ENCODE measurements at regions not wholly inside any gene's neighbourhood (a gene's known extent, or its start where the extent isn't known, plus 50 kb on each side); places are given as distances from the start of the nearest gene placed in this dataset.
"Not testable (repeated sequence)": the region's sequence is repeated elsewhere in the genome, so short reads cannot be mapped to it uniquely, and the experiment has no call there.

DNA sequence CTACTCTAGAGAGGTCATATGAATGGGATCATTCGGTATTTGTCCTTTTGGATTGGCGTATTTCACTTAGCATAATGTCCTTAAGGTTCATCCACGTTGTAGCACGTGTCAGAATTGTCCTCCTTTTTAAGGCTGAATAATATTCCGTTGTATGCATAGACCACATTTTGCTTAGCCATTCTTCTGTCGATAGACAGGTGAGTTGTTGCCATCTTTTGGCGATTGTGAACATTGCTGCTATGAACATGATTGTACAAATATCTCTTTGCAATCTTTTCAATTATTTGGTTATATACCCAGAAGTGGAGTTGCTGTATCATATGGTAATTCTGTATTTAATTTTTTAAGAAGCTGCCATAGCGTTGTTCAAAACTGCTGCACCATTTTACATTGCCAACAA is 52.4 kb upstream of the GOLGA8J start:
- no peak for DNase-seq (ENCODE audit: low read depth in 2 of 2)

DNA sequence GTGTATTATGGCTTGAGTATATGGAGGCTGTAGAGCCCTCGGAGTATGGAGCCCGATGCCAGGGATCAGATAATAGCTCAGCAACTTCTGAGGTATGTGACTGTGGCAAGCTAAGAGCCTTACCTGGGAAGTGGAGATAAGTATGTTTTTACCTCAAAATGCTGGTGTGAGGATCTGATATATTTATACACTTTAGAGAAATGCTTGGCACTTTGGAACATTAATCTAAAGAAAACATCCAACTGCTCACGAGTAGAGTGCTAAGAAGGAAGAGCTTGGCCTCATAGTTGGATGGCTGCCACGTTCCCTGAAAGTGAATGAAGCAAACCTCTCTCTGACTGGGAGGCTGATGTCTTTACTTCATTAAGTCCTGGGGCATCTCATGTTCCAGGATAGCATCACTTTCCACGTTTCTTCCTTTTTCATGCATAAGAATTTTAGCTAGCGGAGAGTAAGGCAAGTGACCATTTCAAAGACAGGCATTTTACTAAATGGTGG is 58.9 kb upstream of the GOLGA8J start:
- DNase-seq (ENCODE audit: low read depth in 2 of 2) = no peak

DNA sequence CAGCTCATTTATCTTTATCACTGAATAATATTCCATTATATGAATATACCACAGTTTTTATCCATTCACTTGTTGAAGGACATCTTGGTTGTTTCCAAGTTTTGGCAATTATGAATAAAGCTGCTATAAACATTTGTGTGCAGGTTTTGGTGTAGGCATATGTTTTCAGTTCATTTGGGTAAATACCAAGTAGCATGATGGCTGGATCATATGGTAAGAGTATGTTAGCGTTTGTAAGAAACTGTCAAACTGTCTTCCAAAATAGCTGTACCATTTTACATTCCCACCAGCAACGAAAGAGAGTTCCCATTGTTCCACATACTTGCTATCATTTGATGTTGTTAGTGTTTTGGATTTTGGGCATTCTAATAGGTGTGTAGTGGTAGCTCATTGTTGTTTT is 72.0 kb upstream of the GOLGA8J start:
- no peak for DNase-seq (ENCODE audit: low read depth in 2 of 2)

DNA sequence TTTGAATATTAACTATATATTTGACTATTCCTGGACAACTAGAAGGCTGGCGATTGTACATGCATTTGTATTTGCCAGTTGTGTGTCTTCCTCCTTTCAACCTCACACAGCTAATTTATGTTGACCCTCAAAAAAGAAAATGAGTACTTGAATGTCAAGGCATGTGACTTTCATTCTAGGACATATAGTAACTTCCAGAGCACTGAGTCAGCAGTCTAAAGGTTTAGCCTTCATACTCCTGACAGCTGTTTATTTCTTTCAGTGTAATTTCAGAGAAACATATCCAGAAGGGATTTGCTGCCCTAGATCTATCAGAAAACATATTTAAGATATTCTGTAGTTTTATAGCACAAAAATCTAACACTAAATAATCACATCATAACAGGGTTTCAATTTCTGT is 74.6 kb upstream of the GOLGA8J start:
- no peak for DNase-seq (ENCODE audit: low read depth in 2 of 2)

DNA sequence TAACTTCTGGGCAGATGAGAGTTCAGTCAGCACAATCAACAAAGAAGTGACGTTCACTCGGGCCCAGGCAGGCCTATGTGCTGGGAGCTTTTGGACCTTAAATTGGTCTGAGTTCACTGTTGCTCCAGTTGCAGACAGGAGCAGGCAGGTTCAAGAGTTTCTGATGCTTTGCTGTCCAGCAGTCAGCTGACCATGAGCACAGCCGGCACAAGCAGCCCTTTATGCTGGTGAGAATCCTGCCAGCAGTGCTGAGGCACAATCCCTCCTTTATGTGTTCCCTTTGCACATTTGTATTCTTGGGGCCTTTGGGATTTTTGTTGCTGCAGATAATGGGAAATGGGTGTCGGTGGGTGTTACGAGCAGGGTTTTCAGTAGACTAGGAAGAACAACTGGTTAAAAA is 81.2 kb upstream of the GOLGA8J start:
- DNase-seq (ENCODE audit: low read depth in 2 of 2) = no peak

DNA sequence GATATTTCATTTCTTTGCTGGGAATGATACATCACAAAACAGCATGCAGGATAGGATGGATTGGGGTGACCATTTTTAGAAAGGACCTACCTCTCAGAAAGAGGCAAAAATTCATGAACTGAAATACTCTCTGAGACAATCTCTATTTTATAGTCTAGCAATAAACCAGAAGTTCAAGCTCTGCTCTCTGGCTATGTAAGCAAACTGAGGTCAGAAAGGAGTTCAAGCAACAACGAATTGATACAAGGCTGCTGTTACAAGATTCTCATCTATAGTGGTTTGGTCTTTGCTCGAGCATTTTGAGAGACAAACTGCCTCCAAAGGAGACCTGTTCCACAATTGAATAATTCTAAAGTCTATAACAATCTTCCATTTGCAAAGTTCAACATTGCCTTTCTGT is 84.7 kb upstream of the GOLGA8J start:
- DNase-seq (ENCODE audit: low read depth in 2 of 2) = no peak

DNA sequence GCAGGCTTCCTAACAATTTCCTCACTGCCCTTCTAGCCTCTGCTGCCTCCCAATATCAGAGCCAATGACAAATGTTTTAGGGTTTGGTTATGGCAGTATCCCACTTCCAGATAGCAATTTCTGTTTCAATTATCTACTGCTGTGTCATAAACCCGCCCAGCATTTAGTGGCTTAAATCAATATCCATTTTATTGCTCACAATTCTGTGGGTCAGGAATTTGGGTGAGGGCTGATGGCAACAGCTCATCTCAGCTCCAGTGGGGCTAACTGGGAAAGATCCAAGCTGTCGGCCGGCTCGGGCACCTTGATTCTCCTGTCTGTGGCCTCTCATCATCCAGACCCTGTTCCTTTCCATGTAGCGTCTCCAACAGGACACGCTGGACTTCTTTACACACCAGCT is 85.3 kb upstream of the GOLGA8J start:
- DNase-seq (ENCODE audit: low read depth in 2 of 2) = no peak

DNA sequence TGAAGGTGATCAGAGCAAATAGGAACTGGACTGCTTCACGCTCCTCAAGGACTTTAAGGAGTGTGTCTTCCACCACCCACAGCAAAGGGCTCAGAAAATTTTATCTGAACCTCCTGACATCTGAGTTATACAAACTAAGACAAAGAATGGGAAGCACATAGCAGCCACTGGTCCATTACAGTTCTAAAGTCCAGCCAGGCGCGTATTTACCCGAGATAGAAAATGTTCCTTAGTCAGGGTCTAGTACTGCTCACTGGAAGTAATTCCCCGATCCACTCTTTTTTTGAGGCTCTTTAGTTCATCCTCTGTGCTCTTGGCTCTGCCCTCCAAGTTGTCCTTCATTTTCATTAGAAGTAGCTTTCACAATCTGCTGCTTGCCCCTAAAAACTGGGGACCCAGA is 88.5 kb upstream of the GOLGA8J start:
- no peak for DNase-seq (ENCODE audit: low read depth in 2 of 2)

DNA sequence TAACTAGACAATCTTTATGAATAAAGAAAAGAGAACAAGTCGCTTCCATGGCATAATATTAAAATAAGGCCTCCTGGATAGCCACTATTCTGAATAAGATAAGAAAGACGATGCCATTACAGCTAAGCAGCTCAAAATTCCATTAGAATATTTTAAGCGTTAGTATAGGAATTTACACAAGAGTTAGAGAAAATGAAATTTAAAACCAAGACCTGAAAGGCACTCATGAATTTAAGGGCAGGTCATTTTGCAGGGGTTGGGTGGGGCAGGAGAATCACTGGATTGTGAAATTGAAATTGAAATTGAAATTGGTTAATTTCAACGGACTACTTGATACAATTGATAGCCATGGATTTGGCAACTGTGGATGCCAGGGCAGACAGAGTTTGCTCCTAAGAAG is 91.8 kb upstream of the GOLGA8J start:
- no peak for DNase-seq (ENCODE audit: low read depth in 2 of 2)

DNA sequence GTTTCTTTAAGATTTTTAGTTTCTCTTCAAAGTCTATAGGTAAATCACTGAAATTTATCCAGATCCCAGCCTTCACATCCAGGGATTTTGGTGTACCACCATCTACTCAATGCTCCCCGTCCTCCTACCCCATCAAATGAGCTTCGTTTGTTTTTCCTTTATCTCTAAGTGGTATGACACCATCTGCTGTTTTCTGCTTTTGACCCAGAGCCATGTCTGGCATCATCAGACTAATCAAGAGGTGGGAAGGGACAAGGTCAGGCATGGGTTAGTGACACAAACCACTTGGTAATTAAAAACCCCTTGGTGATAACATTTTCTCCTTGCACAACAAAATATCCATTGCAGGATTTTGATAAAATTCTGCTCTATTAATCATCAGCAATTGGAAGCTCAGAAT is 92.7 kb upstream of the GOLGA8J start:
- DNase-seq (ENCODE audit: low read depth in 2 of 2) = no peak

DNA sequence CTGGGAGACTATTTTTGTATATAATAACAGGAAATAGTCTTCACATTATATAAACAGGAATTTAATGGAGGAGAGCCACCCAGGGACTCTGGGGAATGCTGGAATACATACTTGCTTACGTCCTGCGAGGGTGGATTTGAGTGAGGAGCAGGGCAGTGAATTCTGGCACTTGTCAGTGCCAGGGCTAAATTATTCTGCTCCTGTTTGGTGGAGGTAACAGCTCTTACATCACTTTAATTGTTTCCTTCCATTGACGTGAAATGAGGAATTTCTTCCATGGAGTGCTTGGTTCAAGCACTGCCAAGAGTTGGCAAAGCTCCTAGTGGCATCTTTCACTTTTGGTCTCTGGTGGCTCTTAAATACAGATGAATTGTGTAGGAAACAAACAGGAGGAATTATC is 94.1 kb upstream of the GOLGA8J start:
- DNase-seq (ENCODE audit: low read depth in 2 of 2) = no peak

DNA sequence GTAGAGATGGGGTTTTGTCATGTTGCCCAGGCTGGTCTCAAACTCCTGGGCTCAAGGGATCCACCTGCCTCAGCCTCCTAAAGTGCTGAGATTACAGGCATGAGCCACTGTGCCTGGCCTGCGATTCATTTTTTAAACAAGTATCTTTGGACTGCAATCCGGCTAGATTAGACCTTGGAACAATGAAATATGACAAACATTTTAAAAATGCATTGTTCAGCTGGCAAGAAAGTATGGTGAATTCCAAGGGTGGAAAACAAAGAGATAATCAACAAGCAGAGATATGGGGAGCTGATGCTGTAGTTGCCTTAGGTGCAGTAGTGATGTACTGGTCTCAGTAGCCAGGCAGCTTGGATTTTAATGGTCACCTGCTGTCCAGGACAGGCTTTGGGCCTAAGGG is 95.8 kb upstream of the GOLGA8J start:
- no peak for DNase-seq (ENCODE audit: low read depth in 2 of 2)

DNA sequence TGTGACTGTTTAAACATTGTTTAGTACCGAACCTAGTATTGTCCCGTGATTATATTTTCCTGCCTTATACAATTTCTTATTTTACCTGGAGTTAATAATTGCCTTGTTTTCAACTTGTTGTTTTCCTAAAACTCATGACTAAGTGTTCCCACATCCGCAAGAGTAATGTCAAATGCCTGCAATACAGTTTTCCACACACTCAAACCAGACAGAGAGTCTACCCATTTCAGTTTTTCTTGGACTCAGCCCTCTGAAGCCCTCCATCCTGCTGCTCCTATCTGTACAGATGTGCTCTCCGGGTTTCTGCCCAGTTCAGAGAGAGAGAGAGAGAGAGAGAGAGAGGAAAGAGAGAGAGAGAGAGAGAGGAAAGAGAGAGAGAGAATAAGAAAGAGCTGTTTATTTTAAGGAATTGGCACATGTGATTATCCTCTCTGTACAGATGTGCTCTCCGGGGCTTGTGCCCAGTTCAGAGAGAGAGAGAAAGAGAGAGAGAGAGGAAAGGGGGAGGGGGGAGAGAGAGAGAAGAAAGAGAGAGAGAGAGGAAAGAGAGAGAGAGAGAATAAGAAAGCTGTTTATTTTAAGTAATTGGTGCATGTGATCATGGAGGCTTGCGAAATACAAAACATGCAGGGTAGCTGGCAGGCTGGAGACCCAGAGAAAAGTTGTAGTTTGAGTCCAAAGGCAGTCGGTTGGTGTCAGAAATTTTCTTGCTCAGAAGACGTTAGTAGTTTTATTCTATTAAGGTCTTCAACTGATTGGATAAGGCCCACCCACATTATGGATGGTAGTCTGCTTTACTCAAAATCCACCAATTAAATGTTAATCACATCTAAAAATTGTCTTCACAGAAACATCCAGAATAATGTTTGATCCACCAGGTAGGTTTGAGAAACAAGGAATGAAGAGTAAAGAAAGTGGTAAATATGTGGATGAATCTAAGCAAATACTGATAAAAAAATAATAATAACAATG is 104.1 kb upstream of the GOLGA8J start:
- DNase-seq (ENCODE audit: low read depth in 2 of 2) = no peak

DNA sequence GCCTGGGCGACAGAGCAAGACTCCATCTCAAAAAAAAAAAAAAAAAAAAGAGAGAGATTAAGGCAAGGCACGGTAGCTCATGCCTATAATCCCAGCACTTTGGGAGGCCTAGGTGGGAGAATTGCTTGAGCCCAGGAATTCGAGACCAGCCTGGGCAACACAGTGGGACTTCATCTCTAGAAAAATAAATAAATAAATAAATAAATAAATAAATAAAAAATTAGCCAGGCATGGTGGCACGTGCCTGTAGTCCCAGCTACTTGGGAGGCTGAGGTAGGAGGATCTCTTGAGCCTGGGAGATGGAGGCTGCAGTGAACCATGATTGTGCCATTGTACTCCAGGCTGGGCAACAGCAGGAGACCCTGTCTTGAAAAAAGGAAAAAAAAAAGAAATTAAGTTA is 108.7 kb upstream of the GOLGA8J start:
- not testable (repeated sequence) for DNase-seq (ENCODE audit: low read depth in 2 of 2)

DNA sequence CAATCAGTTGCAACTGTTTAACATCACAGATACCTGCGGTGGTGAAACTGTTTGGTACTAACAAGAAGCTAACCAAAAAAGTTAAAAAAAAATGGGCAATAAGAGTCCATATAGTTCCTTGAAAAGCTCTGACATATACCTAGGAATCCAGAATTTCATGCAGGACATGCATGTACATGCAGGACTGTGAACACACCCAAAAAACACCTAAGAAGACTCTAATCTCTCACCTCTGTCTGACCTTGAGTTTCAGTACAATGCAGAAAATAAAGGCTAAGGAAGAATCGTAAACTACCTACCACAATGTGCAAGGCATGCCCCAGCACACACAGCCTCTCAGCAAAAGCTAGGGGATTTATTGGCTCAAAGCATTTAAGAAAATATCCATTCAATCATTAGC is 110.7 kb upstream of the GOLGA8J start:
- no peak for DNase-seq (ENCODE audit: low read depth in 2 of 2)

DNA sequence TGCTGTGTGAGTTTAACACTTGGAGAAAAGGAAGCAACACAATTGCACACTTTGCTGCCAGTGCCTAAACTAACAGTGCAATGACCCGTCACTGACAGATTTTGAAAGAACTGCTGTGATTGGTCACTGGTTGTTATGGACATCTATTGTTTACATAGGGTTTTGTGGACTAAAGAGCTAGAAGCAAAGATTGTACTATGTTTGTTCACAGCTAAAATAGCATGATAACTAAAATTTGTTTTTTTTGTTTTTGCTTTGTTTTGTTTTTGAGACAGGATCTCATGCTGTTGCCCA is 112.4 kb upstream of the GOLGA8J start:
- DNase-seq (ENCODE audit: low read depth in 2 of 2) = no peak

DNA sequence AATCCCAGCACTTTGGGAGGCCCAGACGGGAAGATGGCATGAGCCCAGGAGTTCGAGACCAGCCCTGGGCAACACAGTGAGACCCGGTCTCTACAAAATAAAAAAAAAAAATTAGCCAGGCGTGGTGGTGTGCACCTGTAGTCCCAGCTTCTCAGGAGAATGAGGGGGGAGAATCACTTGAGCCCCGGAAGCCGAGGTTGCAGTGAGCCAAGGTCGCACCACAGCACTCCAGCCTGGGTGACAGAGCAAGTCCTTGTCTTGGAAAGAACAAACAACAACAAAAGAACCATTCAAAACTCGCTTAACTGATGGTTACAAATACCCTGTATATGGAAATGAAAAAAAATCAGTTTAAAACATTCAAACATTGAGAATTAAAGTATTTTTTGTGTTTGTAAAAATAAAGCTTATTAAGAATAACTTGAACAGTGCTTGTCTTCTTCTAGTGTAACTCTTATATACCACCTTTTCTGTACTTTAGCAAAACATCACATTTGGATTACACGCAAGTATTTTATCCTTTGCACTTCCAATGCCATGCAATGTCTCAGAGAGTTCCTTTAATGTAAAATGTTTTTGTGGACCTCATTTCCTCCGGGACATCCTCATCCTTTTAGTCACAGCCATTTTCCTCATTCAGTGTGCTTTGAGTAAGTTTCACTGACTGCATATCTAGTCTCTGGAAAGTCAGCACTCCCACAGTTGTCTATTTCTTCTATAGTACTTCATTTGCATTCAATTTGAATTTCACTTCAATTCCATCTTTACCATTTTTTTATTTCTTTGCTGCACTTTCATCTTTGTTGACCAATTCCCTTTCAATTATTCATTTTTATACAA is 113.0 kb upstream of the GOLGA8J start:
- no peak for DNase-seq (ENCODE audit: low read depth in 2 of 2)

DNA sequence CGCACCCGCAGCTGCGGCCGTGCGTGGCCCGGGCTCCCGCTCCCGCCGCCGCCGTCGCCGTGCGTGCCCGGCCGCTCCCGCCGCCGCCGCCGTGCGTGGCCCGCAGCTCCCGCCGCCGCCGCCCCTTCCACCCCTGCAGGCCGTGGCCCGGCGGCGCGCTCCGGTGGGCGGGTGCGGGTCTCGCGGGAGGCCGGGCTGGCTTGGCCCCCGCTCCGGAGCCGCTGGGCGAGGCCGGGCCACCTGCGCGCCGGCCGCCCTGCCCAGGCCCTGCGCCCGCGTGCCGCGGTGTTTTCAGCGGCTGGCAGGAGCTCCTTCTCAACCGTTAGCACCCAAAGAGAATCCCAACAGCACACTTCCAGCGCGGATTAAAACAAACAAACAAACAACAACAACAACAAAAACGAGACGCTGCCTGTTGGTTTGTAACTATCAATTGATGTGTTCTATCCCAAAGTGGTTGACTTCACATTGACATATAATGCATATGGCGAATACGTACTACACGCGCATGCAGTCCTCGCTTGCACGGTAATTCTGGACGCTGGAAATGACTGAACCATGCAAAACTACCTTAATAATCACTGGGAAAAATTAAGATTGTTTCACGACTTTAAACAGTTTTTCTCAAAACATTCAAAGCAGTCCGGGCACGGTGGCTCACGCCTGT is 113.7 kb upstream of the GOLGA8J start:
- no peak for DNase-seq (ENCODE audit: low read depth in 2 of 2)

DNA sequence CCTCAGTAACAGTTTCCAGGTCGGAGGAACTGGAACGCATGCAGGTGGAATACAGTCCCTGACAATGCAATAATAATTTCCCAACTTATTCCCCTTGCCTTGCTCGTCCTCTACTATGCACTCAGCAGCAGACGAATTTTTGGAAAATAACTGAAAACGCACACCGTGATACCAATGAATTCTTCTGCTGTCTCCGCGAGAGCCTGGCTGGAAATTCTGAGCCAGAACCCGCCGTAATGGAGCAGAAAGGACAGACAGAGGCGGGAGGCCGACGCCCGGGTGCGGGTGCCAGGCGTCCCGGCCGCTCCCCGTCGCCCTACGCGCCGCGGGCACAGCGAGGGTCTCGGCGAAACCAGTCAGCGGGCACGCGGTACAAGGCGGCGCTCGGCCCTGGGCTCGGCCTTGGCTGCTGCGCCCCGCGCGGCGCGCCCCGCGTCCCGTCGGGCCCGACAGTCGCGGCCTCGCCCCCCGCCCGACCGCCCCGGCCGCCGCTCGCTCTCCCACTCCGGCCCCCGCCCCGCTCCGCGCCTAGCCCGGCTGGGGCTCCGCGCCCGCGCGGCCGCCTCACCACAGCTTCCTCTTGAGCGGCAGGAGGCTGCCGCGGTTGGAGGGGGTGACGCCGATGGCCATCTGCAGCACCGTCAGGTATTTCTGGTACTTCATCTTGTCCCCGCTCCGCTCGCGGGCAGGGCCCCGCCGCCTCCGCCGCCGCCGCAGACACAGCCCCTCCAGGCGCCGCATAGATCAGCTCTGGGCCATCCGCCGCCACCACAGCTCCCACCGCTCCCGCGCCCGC is 114.5 kb upstream of the GOLGA8J start:
- DNase-seq (ENCODE audit: low read depth in 2 of 2) = no peak

DNA sequence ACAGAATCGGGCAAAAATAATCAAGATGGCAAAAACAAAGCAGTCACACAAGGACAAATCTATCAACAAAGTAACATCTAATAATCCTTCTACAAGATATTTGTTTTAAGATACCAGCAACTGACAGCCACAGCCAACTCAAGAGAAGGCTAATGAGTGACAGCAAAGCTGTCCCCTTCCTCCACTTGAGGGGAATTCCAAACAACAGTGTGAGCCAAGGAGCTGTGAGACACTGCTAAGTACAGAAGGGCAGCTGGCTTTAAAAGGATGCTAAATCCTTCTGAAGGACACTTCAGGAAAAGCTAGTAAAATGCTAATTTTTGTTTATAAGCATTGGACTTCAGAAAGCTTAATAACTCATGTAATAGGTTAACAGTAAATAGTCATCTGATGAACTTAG is 120.3 kb upstream of the GOLGA8J start:
- DNase-seq (ENCODE audit: low read depth in 2 of 2) = no peak

DNA sequence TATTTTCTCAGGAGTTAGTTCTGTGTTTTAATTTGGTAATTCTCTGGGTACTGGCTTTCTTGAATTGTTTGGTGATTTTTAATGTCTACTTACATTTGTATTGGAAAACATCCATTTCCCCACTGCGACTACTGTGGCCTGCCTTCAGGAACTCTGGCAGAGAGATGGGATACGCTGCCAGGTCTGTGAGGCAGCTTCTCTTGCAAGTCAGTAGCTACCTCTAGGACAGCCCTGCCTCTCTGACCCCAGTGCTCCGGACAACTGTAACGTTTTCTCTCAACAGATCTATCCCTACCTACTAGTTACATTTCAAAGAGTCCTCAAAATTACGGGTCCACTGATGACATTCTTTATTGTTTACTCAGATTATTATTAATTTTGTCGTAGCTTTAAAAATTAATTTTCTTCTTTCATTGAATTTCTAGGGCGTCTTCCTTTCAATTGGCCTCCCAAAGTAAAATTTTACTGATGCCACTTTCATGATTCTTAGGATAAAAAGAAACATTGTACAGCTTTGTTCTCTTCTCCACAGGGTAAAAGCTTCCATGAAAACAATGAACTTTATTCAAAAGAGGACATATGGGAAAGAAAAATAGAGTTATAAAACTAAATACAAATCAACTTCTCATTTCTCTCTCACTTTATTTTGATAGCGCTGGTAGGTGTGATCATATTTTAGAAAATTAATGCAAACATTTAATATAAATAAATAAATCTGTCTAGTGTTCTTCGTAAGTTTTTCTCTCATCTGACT is 123.2 kb upstream of the GOLGA8J start:
- DNase-seq (ENCODE audit: low read depth in 2 of 2) = no peak
